Glutamatergic neuron (in vitro differentiated cells): ENCODE measurements at regions not wholly inside any gene's neighbourhood (a gene's known extent, or its start where the extent isn't known, plus 50 kb on each side); places are given as distances from the start of the nearest gene placed in this dataset.

Experiments
- DNase-seq: peaks from one replicate; pipeline ENCODE4 v3.0.0; 2022
- H3K27ac Mint-ChIP-seq: one replicate; pipeline ENCODE4 v1.8.0; 2020; ENCODE audit warnings: mild to moderate bottlenecking, mixed read lengths, inconsistent platforms; ENCODE audit not compliant: unreplicated experiment
- H3K27me3 Mint-ChIP-seq: one replicate; pipeline ENCODE4 v1.8.0; 2020; ENCODE audit warnings: mild to moderate bottlenecking, moderate library complexity, mixed read lengths, inconsistent platforms; ENCODE audit not compliant: unreplicated experiment
- H3K36me3 Mint-ChIP-seq: one replicate; pipeline ENCODE4 v1.8.0; 2020; ENCODE audit warnings: mild to moderate bottlenecking, mixed read lengths, inconsistent platforms; ENCODE audit not compliant: unreplicated experiment
- H3K4me1 Mint-ChIP-seq: one replicate; pipeline ENCODE4 v1.8.0; 2020; ENCODE audit warnings: mild to moderate bottlenecking, low read depth, mixed read lengths, inconsistent platforms; ENCODE audit not compliant: unreplicated experiment
- H3K4me3 Mint-ChIP-seq: one replicate; pipeline ENCODE4 v1.8.0; 2020; ENCODE audit warnings: mild to moderate bottlenecking, mixed read lengths, inconsistent platforms; ENCODE audit not compliant: unreplicated experiment
- H3K9me3 Mint-ChIP-seq: one replicate; pipeline ENCODE4 v1.8.0; 2020; ENCODE audit warnings: mild to moderate bottlenecking, moderate library complexity, mixed read lengths, inconsistent platforms; ENCODE audit not compliant: unreplicated experiment
- TF ChIP-seq, protein P1 (sequence below): fragments of 200-600 bp; sonication (generic); IDR thresholded peaks from one replicate; pipeline ENCODE4 v1.5.0; 2021; ENCODE audit not compliant: partially characterized antibody, unreplicated experiment

- no peaks in the 10 kb centered on the region for H3K9me3 Mint-ChIP-seq
- no peaks in the 10 kb centered on the region for H3K27me3 Mint-ChIP-seq
- H3K4me1 Mint-ChIP-seq = no peaks in the 10 kb centered on the region
- DNase-seq = no peak
- H3K27ac Mint-ChIP-seq = no peak overlapping the region
- H3K36me3 Mint-ChIP-seq = no peaks in the 10 kb centered on the region
- TF ChIP-seq, protein P1, sequence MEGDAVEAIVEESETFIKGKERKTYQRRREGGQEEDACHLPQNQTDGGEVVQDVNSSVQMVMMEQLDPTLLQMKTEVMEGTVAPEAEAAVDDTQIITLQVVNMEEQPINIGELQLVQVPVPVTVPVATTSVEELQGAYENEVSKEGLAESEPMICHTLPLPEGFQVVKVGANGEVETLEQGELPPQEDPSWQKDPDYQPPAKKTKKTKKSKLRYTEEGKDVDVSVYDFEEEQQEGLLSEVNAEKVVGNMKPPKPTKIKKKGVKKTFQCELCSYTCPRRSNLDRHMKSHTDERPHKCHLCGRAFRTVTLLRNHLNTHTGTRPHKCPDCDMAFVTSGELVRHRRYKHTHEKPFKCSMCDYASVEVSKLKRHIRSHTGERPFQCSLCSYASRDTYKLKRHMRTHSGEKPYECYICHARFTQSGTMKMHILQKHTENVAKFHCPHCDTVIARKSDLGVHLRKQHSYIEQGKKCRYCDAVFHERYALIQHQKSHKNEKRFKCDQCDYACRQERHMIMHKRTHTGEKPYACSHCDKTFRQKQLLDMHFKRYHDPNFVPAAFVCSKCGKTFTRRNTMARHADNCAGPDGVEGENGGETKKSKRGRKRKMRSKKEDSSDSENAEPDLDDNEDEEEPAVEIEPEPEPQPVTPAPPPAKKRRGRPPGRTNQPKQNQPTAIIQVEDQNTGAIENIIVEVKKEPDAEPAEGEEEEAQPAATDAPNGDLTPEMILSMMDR = no peak
- H3K4me3 Mint-ChIP-seq = no peak overlapping the region
Measured at GRCh38 chr14:82836256-82836950, 1302.8 kb upstream of the SEL1L start.

GRCh38 chr14:82837611-82838140, 1304.0 kb upstream of the SEL1L start:
- TF ChIP-seq, protein P1 = no peak
- no peak for DNase-seq
- Mint-ChIP-seq H3K9me3 (no peaks in the 10 kb centered on the region), H3K27ac (no peak overlapping the region), H3K4me1 (no peaks in the 10 kb centered on the region), H3K27me3 (no peaks in the 10 kb centered on the region), H3K36me3 (no peaks in the 10 kb centered on the region), H3K4me3 (no peak overlapping the region)

GRCh38 chr14:82850576-82850975, 1316.9 kb upstream of the SEL1L start:
- no peak overlapping the region for H3K4me3 Mint-ChIP-seq
- no peaks in the 10 kb centered on the region for H3K36me3 Mint-ChIP-seq
- H3K4me1 Mint-ChIP-seq = no peaks in the 10 kb centered on the region
- TF ChIP-seq, protein P1 = no peak
- no peaks in the 10 kb centered on the region for H3K9me3 Mint-ChIP-seq
- H3K27ac Mint-ChIP-seq = no peak overlapping the region
- no peak for DNase-seq
- H3K27me3 Mint-ChIP-seq = no peaks in the 10 kb centered on the region

DNA sequence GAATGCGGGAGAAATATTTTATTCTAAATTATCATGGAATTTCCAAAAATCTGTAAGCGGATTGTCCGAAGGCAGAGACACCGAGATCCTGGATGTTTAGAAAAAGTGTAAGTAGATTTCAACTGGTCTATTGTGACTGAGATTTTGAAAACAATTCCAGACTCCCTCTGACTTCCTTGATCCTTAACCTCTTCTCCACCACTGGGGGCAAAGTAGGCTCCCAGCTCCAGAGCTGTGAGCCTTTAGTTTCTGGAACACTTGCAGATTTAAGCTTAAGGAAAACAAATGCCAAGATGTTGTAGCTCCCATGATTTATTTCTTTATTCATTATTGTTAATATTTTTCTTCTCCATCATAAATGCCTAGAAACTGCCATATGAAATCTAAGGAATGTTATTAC, 1320.5 kb upstream of the SEL1L start:
- H3K36me3 Mint-ChIP-seq = no peaks in the 10 kb centered on the region
- H3K4me3 Mint-ChIP-seq = no peak overlapping the region
- H3K27ac Mint-ChIP-seq = no peak overlapping the region
- no peaks in the 10 kb centered on the region for H3K27me3 Mint-ChIP-seq
- H3K9me3 Mint-ChIP-seq = no peaks in the 10 kb centered on the region
- TF ChIP-seq, protein P1 = no peak
- no peak for DNase-seq
- H3K4me1 Mint-ChIP-seq = no peaks in the 10 kb centered on the region

DNA sequence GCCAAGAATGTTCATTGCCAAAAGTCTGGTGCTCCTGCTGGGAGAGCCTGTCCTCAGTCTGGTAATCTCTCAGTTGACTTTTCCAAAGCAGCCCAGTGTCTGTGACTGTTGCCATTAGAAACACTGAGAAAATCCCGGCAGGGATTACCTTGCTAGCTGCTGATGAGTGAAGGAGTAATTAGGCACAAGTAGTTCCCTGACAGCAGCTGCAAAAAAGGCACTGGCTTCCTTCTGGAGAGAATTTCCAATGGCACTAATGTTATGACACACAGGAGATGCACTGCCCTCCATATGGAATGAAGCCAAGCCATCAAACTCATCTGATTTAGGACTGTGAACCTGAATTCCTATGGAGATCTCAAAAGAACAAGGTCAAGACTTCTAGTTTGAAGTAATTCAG, 1321.2 kb upstream of the SEL1L start:
- DNase-seq = no peak
- TF ChIP-seq, protein P1 = no peak
- Mint-ChIP-seq H3K27ac (no peak overlapping the region), H3K4me1 (no peaks in the 10 kb centered on the region), H3K9me3 (no peaks in the 10 kb centered on the region), H3K36me3 (no peaks in the 10 kb centered on the region), H3K4me3 (no peak overlapping the region), H3K27me3 (no peaks in the 10 kb centered on the region)
